GM18505 (cell line): ENCODE measurements at regions not wholly inside any gene's neighbourhood (a gene's known extent, or its start where the extent isn't known, plus 50 kb on each side); places are given as distances from the start of the nearest gene placed in this dataset.
"Not testable (repeated sequence)": the region's sequence is repeated elsewhere in the genome, so short reads cannot be mapped to it uniquely, and the experiment has no call there.

Experiments
- ATAC-seq: cut with Tn5 transposase; IDR thresholded peaks from one replicate; pipeline ENCODE4 v1.9.1; 2021; ENCODE audit not compliant: unreplicated experiment
- POLR2A ChIP-seq: IDR thresholded peaks from 4 replicates; pipeline ENCODE4 v1.6.1; 2011; ENCODE audit warnings: borderline replicate concordance; ENCODE audit not compliant: insufficient read depth, insufficient read length; ENCODE audit errors: extremely low read depth

DNA sequence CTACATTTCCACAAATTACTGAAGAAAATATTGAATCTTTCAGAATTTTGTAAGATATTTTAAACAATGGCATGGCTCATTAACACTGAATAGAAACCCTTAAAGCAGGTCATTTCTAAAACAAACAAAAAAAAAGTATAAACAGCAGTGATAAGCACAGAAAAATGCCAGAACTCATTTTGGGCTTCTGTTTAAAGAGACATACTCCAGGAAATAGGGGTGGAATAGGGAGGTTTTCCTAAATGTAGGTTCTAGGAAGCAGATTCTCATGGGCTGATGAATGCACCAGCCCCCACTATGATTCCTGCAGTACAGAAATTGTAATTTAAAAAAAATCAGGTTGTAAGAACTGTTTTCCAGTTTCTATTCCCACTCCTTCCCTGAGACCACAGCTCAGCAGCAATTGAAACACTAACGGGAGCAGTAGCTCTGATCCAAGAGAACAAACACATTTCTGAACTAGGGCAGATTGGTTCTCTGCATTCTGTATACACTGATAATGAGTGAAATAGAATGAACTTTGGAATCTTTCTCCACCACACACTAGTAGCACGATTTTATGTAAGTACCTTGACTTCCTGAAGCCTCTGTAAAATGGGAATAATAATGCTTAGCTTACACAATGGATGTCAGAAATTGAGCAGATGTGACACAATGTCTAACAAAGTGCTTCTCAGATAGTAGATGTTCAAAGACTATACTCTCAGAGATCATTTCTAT is 115.6 kb upstream of the TMTC1 start:
- no peak for ATAC-seq
- TF ChIP-seq POLR2A: no peak

DNA sequence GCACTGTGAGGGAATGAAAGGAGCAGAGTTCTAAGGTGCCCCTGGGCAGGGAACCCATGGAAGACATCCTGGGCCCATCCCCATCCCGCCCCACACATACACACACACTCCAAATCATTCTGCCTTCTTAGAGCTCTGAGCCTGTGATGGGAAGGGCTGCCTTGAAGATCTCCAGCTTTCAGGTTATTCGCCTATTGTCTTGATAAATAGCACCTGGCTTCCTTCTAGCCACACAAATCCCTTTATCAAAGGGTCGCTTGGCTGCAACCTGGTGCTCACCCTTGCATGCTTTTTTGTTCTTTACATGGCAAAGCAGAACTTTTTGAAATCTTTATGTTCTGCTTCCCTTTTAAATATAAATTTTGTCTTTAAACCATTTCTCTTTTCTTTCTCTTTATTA is 112.2 kb upstream of the TMTC1 start:
- no peak for ATAC-seq
- no peak for TF ChIP-seq POLR2A

DNA sequence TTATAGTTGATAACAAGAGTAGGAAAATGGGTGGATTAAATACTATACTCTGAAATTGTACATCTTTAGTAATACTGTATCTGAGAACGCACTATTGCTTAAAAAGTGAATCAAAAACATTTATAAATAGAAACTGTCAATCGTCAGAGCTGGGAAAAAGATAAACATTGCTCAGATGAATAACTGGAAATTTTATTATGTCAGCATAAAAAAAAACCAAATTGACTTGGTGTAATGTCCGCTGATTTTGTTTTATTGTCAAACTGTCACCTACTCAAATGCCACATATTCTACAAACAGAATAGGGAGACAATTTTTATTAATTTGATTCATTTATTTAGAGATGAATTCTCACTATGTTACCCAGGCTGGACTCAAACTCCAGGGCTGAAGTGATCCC is 109.3 kb upstream of the TMTC1 start:
- no peak for TF ChIP-seq POLR2A
- ATAC-seq: no peak

DNA sequence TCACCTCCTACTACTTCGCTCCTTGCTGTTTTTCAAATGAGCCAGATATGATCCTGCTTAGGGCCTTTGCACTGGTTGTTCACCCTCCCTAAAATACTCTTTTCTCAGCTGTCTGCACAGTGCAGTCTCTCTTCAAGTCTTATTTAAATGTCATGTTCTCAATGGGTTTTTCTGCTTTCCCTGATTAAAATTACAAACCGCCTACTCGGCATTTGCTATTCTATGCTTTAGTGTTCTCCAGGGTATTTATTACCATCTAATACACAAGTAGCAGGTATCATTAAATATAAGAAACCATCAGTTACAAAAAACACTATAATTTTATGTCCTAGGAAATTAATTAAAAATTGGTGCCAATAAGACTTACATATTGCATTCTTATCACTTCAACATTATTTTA is 108.0 kb upstream of the TMTC1 start:
- no peak for ATAC-seq
- no peak for TF ChIP-seq POLR2A

DNA sequence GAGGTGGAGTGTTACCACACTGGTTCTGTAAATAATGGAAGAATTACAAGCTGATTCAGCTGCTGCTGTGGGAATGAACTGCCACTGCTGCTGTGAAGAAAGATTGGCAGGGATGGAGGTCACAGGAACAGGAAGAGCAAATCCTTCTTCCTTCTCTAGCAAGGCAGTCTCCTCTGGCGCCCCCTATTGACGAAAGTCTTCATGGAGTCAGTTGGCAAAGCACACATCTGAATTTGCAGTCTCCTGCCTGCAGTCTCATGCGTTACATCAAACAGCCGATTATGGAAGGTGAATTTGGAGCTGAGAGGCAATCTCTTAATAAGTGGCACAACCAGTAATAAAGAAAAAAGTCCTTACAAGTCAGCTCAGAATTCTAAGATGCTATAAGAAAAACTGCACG is 106.0 kb upstream of the TMTC1 start:
- ATAC-seq: no peak
- TF ChIP-seq POLR2A: no peak

DNA sequence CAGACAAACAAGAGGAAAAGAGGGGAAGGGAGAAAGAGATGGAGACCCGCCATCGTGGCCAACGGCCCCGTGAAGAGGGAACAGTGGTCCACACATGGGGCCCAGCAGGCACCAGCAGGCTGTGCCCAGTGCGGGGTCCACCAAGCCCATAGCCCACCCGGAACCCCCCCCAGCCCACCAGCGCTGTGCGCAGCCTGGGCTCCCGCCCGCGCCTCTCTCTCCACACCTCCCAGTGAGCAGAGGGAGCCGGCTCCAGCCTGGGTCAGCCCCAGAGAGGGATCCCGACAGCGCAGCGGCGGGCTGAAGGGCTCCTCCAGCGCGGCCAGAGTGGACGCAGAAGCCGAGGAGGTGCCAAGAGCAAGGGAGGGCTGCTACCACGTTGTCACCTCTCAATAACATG is 105.0 kb upstream of the TMTC1 start:
- no peak for TF ChIP-seq POLR2A
- ATAC-seq: no peak

DNA sequence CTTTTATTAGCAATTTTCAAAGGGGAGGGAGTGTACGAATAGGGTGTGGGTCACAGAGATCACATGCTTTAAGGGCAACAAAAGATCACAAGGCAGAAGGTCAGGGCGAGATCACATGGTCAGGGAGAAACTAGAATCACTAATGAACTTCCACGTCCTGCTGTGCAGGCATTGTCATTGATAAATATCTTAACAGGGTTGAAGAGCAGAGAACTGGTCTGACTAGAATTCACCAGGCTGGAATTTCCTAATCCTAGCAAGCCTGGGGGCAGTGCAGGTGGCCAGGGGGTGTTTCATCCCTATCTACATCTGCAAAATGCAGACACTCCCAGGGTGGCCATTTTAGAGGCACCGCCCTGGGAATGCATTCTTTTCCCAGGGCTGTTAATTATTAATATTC is 101.2 kb upstream of the TMTC1 start:
- ATAC-seq: not testable (repeated sequence)

DNA sequence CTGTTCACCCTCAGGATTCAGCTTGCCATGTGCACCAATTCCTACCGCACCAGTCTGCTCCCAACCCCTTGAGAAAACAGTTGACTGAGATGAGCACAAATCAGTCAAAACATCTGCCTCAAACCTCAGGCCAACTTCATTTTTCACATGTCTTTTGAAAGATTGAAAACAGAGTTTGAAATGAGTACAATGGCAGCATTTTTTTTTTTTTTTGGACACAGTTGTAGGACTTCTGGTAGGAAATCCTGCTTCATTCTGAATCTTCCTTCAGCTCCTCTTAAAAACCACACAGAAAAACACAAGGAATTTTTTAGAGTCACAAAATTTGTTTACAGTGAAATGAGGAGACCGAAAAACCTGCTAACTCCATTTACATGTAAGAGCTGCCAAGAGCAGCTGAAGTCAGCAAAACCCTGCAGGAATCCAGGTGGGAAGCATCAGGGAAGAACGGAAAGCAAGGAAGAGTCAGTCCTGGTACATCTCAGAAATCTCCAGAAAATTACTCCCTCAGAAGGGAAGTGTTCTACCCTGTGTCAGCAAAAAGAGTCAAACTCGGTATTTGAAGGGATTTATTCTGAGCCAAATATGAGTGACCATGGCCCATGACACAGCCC is 100.3 kb upstream of the TMTC1 start:
- no peak for ATAC-seq

DNA sequence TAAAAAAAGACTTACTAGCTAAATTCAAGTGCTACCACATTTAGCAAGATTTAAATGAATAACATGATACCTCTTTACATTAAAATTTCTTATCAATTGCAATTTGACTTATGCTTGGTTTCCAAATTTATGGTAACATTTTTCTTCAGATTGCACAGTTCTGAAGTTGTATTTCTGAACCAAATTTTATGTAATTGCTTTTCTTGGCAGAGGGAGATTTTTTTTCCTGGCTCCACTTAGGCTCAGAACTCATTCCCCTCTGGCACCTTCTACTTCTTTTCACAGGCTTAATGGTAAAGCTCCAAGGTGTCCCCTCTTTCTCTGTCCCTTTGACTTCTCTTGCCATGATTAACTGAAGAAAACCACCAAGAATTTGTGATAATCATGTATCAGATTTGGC is 99.8 kb upstream of the TMTC1 start:
- ATAC-seq: no peak
- TF ChIP-seq POLR2A: no peak

More for the DNA sequence above, 100.3 kb upstream of the TMTC1 start:
- TF ChIP-seq POLR2A: no peak

DNA sequence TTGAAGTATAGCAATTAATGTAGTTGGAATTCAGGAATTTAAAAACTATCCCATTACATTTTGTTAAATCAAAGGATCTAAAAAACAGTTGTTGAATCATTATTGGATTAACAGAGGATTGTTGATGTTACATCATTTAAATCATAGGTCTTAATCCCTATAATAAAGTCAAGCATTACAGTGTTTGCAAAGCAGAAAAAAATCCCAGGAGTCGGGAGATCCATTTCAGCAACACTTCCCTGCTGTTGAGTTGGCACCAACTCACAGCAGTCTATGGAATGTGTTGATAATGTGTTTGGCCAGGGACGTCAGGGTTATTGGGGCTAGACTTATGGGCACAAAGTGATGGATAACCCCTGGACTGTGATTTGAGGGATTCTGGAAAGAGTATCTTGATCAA is 99.1 kb upstream of the TMTC1 start:
- no peak for TF ChIP-seq POLR2A
- no peak for ATAC-seq

DNA sequence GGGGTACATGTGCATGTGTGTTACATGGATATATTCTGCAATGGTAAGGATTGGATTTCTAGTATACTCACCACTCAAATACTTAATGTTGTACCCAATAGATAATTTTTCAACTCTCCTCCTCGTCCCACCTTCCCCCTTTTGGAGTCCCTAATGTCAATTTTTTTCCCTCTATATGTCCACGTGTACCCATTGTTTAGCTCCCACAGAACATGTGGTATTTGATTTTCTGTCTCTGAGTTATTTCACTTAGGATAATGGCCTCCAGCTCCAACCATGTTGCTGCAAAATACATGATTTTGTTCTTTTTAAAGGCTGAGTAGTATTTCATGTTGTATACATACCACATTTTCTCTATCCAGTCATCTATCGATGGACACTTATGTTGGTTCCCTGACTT is 97.2 kb upstream of the TMTC1 start:
- TF ChIP-seq POLR2A: no peak
- no peak for ATAC-seq

DNA sequence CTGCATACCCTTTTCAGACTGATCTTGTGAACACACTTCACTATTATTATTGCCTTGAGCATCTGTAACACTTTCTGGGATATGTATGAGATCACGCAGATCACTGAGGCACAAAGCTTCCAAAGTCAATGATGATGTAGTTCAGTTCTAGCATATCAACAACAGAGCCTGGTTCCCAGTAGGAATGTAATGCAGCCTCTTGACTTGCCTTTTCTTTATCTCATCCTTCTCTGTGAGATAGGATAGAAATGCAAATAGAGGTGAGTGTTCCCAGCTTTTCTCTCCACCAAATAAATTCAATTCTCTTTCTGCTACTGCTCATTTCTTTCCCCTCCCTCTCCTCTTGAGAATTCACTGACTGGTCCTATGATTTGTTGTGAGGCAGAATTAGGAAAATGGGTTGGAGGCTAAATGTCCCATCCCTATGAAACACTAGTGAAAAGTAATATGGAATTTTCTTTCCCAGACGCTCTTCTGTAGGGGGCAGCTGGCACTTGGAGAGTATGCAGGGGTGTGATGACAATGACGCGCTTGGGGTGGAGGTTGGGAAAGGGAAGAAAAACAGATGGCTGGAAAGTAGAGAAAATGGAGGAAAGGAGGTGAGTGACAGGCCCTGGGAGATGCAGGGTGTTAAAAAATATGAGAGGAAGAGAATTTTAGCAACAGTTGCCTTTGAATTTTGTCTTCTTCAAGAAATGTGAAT is 96.0 kb upstream of the TMTC1 start:
- no peak for ATAC-seq
- TF ChIP-seq POLR2A: no peak

DNA sequence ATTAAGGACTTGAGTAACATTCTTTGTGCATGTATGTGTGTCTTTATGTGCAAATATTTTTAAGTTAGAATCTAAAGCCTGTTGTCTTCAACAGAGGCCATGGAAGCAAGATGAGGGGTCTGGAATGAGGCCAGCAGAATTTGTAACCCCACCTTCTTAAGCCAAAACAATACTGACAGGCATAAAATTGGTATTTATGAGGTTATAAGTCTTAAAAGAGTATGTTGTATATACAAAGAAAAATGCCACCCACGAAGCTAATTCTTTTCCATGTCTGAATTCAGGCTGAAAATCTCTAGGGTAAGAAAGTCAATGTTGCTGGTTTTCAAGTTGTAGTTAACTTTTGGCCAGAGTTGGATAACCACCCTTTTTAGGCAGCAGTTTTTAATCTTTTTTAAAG is 86.2 kb upstream of the TMTC1 start:
- TF ChIP-seq POLR2A: no peak
- ATAC-seq: no peak

DNA sequence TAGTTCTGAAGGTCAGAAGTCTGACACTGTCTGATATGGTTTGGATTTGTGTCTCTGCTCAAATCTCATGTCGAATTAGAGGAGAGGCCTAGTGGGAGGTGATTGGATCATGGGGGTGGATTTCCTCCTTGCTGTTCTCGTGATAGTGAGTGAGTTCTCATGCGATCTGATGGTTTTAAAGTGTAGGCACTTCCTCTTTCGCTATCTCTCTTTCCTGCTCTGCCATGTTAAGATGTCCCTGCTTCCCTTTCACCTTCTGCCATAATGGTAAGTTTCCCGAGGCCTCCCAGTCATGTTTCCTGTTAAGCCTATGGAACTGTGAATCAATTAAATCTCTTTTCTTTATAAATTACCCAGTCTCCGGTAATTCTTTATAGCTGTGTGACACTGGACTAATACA is 84.1 kb upstream of the TMTC1 start:
- no peak for ATAC-seq

DNA sequence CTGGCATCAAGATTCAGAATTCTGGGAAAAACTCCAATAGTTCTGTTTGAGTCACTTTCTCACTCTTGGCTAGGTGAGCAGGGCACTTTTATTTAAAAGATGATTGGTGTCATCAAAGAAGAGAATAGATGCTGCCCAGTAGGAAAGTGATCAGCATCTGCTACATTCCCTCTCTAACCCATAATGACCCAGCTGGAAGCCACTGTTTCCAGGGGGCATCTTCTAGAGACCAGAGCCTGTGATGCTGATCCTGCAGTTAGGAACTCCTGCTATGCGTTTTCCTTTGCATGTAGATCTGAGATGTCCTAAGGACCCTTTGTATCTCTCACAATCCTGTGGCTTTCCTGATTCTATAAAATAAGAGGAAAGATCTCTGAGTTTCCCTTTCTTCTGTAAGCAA is 79.9 kb upstream of the TMTC1 start:
- ATAC-seq: no peak
- TF ChIP-seq POLR2A: no peak

More for the DNA sequence above, 84.1 kb upstream of the TMTC1 start:
- TF ChIP-seq POLR2A: no peak

DNA sequence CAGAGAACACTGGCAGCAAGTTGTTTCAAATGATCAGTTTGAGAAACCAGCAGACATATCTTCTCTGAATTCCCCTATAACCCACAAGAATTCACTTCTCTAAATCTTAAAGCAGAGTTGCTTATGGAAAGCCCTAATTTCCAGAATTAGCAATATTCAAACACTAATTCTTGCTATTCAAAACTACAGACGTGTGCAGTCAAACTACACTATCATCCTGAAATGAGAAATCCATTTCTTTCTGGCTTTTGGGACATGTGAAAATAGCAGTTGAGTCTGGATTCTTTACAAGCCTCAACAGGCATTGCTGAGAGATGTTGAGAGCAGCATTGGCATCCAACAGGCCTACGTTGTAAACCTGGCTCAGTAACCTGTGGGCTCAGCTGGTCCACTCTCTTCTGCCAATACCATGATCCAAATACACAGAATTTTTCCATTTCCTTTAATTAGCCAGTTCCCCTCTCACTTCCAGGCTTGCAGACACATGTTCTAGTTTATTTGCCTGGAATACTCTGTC is 74.6 kb upstream of the TMTC1 start:
- no peak for ATAC-seq
- TF ChIP-seq POLR2A: no peak
